ENCODE measurements at regions not wholly inside any gene's neighbourhood (a gene's known extent, or its start where the extent isn't known, plus 50 kb on each side); places are given as distances from the start of the nearest gene placed in this dataset.

- no peak for TF ChIP-seq CTCF (IDR thresholded peaks at IDR 0.05; ENCODE audit: borderline replicate concordance, insufficient read depth, low read depth, low read length)
- no peak overlapping the region for H3K4me3 ChIP-seq (ENCODE audit: low read depth, low read length)
These were observed 77.4 kb upstream of the C5orf46 start for GRCh38 chr5:147983742-147984141.

GRCh38 chr5:147981074-147981473 is 74.7 kb upstream of the C5orf46 start:
- H3K4me3 ChIP-seq (ENCODE audit: low read depth, low read length), result no peak overlapping the region
- TF ChIP-seq CTCF (IDR thresholded peaks at IDR 0.05; ENCODE audit: borderline replicate concordance, insufficient read depth, low read depth, low read length), result no peak

GRCh38 chr5:147979761-147980160 is 73.4 kb upstream of the C5orf46 start:
- no peak overlapping the region for H3K4me3 ChIP-seq (ENCODE audit: low read depth, low read length)
- no peak for TF ChIP-seq CTCF (IDR thresholded peaks at IDR 0.05; ENCODE audit: borderline replicate concordance, insufficient read depth, low read depth, low read length)

- no peak overlapping the region for H3K4me3 ChIP-seq (ENCODE audit: low read depth, low read length)
- no peak for TF ChIP-seq CTCF (IDR thresholded peaks at IDR 0.05; ENCODE audit: borderline replicate concordance, insufficient read depth, low read depth, low read length)
These were observed 65.9 kb upstream of the C5orf46 start for GRCh38 chr5:147972076-147972840.

- no peak overlapping the region for H3K4me3 ChIP-seq (ENCODE audit: low read depth, low read length)
- no peak for TF ChIP-seq CTCF (IDR thresholded peaks at IDR 0.05; ENCODE audit: borderline replicate concordance, insufficient read depth, low read depth, low read length)
These were observed 65.1 kb upstream of the C5orf46 start for GRCh38 chr5:147971472-147971871.

GRCh38 chr5:147968855-147969254 is 62.5 kb upstream of the C5orf46 start:
- no peak overlapping the region for H3K4me3 ChIP-seq (ENCODE audit: low read depth, low read length)
- no peak for TF ChIP-seq CTCF (IDR thresholded peaks at IDR 0.05; ENCODE audit: borderline replicate concordance, insufficient read depth, low read depth, low read length)

GRCh38 chr5:147966829-147967228 is 60.5 kb upstream of the C5orf46 start:
- H3K4me3 ChIP-seq (ENCODE audit: low read depth, low read length), result no peak overlapping the region
- no peak for TF ChIP-seq CTCF (IDR thresholded peaks at IDR 0.05; ENCODE audit: borderline replicate concordance, insufficient read depth, low read depth, low read length)
